Testis (tissue), 2 donors: ENCODE measurements at regions not wholly inside any gene's neighbourhood (a gene's known extent, or its start where the extent isn't known, plus 50 kb on each side); places are given as distances from the start of the nearest gene placed in this dataset.

Experiments used
- CTCF ChIP-seq, 3 experiments: fragments of 450-650 bp in 2 of 3; fragments of 200-600 bp in 1 of 3; sonication (generic) in 1 of 3; IDR thresholded peaks; one replicate each; pipeline ENCODE4 v1.5.1; 2016 to 2019; ENCODE audit warnings: antibody characterized with exemption in 3 of 3, mild to moderate bottlenecking in 2 of 3, moderate library complexity in 1 of 3
- POLR2A ChIP-seq: fragments of 450-650 bp; IDR thresholded peaks from one replicate; pipeline ENCODE4 v1.6.1; 2017; ENCODE audit warnings: antibody characterized with exemption, mild to moderate bottlenecking, moderate library complexity

GRCh38 chr14:40204441-40205175 lies 772.4 kb upstream of the FBXO33 start:
- TF ChIP-seq CTCF (IDR thresholded peaks at IDR 0.05) (no peak), POLR2A (no peak)
